ENCODE measurements at regions not wholly inside any gene's neighbourhood (a gene's known extent, or its start where the extent isn't known, plus 50 kb on each side); places are given as distances from the start of the nearest gene placed in this dataset.

GRCh38 chr5:56763711-56764466, 51.5 kb upstream of the MAP3K1 start:
- DNase-seq (ENCODE audit: low read depth), result peak; percentile 36
- no peak for TF ChIP-seq CTCF (conservative IDR thresholded peaks at IDR 0.05; ENCODE audit: low read length)

GRCh38 chr5:56763182-56763581, 52.2 kb upstream of the MAP3K1 start:
- no peak overlapping the region for H3K4me3 ChIP-seq (ENCODE audit: low read length)

More at GRCh38 chr5:56763711-56764466, 51.5 kb upstream of the MAP3K1 start:
- no peak overlapping the region for H3K4me3 ChIP-seq (ENCODE audit: low read length)

GRCh38 chr5:56761151-56761885, 54.0 kb upstream of the MAP3K1 start:
- TF ChIP-seq CTCF (conservative IDR thresholded peaks at IDR 0.05; ENCODE audit: low read length), result no peak
- no peak for DNase-seq (ENCODE audit: low read depth)
- no peak overlapping the region for H3K4me3 ChIP-seq (ENCODE audit: low read length)

More at GRCh38 chr5:56763182-56763581, 52.2 kb upstream of the MAP3K1 start:
- TF ChIP-seq CTCF (conservative IDR thresholded peaks at IDR 0.05; ENCODE audit: low read length), result no peak
- no peak for DNase-seq (ENCODE audit: low read depth)

DNA sequence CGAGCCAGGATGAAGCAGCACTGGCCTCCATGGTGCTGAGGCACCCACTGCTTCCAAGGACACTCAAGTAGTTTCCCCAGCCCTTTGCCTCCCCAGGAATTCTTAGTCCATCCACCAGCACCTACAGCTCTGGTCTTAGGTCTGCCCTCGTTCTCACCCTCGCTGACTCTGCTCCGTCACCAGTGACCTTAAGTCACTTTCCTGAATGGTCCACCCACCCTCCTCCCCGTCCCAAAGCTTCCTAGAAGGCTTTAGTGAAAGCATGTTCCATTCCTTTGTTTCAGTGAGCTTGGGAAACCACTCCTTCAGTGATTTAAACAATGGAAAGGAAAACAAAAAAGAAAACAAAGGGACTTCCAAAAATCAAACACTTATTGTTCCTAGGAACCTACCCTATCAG, 54.6 kb upstream of the MAP3K1 start:
- no peak for DNase-seq (ENCODE audit: low read depth)
- no peak overlapping the region for H3K4me3 ChIP-seq (ENCODE audit: low read length)
- TF ChIP-seq CTCF (conservative IDR thresholded peaks at IDR 0.05; ENCODE audit: low read length), result no peak

GRCh38 chr5:56759521-56760216, 55.7 kb upstream of the MAP3K1 start:
- no peak for DNase-seq (ENCODE audit: low read depth)
- no peak overlapping the region for H3K4me3 ChIP-seq (ENCODE audit: low read length)
- no peak for TF ChIP-seq CTCF (conservative IDR thresholded peaks at IDR 0.05; ENCODE audit: low read length)

- H3K4me3 ChIP-seq (ENCODE audit: low read length), result no peak overlapping the region
- TF ChIP-seq CTCF (conservative IDR thresholded peaks at IDR 0.05; ENCODE audit: low read length), result no peak
- DNase-seq (ENCODE audit: low read depth), result peak; percentile 8
Observed at GRCh38 chr5:56757077-56757476, 58.3 kb upstream of the MAP3K1 start.
